ENCODE measurements at regions not wholly inside any gene's neighbourhood (a gene's known extent, or its start where the extent isn't known, plus 50 kb on each side); places are given as distances from the start of the nearest gene placed in this dataset.

DNA sequence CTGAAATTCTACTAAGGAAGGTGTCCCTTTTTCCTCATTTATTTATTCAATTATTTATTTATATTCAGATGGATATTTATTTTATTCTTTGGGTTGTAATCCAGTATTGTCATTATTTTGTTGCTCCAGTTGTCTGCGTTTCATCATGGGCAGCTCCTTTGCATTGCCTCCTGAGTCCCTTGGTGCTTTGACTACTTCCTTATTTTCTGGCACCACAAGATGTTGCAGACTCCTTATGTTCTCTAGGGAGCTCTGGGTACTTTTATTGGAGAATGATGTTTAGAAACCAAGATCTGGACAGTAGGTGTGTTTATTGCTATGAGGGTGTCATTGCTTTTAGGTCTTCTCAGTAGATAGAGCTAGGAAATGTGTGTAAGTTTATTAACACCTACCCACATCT lies 59.9 kb upstream of the ERRFI1 start:
- DNase-seq: no peak
- Histone ChIP-seq H3K4me1 (ENCODE audit: low read length) (no peaks in the 10 kb centered on the region), H3K27me3 (replicated peaks; ENCODE audit: insufficient read depth, low read length) (peaks cover 41% of the 10 kb centered on the region), H3K36me3 (replicated peaks; ENCODE audit: insufficient read depth, low read length) (no peaks in the 10 kb centered on the region), H3K9ac (ENCODE audit: low read length) (no peak overlapping the region), H3F3A (ENCODE audit: insufficient read depth, low read length) (no peaks in the 10 kb centered on the region), H3K4me2 (ENCODE audit: low read depth, low read length) (no peak overlapping the region), H3K79me2 (ENCODE audit: low read length) (no peaks in the 10 kb centered on the region), H2AFZ (ENCODE audit: low read length) (no peak overlapping the region), H3K4me3 (ENCODE audit: low read length) (no peak overlapping the region), H3K27ac (ENCODE audit: low read length) (no peak overlapping the region), H4K20me1 (ENCODE audit: insufficient read depth, low read length) (no peaks in the 10 kb centered on the region), H3K9me2 (replicated peaks; ENCODE audit: insufficient read depth, low read length) (no peaks in the 10 kb centered on the region), H3K9me3 (replicated peaks; ENCODE audit: insufficient read depth, low read length) (no peaks in the 10 kb centered on the region)
- TF ChIP-seq, protein P1, sequence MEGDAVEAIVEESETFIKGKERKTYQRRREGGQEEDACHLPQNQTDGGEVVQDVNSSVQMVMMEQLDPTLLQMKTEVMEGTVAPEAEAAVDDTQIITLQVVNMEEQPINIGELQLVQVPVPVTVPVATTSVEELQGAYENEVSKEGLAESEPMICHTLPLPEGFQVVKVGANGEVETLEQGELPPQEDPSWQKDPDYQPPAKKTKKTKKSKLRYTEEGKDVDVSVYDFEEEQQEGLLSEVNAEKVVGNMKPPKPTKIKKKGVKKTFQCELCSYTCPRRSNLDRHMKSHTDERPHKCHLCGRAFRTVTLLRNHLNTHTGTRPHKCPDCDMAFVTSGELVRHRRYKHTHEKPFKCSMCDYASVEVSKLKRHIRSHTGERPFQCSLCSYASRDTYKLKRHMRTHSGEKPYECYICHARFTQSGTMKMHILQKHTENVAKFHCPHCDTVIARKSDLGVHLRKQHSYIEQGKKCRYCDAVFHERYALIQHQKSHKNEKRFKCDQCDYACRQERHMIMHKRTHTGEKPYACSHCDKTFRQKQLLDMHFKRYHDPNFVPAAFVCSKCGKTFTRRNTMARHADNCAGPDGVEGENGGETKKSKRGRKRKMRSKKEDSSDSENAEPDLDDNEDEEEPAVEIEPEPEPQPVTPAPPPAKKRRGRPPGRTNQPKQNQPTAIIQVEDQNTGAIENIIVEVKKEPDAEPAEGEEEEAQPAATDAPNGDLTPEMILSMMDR (IDR thresholded peaks at IDR 0.05; ENCODE audit: low read length): no peak
- TF ChIP-seq EZH2phosphoT487 (IDR thresholded peaks at IDR 0.05; ENCODE audit: low read length): no peak
- no peak for TF ChIP-seq EZH2 (optimal IDR thresholded peaks at IDR 0.05; ENCODE audit: low read depth, low read length)

DNA sequence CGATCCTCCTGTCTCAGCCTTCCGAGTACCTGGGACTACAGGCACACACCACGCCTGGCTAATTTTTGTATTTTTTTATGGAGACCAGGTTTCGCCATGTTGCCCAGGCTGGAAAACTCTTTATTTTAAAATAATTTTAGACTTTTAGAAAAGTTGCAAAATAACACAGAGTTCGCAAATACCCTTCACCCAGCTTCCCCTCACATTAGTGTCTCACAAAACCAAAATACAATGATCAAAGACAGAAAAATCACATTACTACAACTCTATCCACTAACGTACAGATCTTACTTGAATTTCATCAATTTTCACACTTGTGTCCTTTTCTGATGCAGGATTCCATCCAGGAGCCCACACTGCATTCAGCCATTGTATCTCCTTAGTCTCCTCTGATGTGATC lies 58.8 kb upstream of the ERRFI1 start:
- no peaks in the 10 kb centered on the region for H3F3A ChIP-seq (ENCODE audit: insufficient read depth, low read length)
- H4K20me1 ChIP-seq (ENCODE audit: insufficient read depth, low read length): no peaks in the 10 kb centered on the region
- no peaks in the 10 kb centered on the region for H3K4me1 ChIP-seq (ENCODE audit: low read length)
- TF ChIP-seq, protein P1 (IDR thresholded peaks at IDR 0.05; ENCODE audit: low read length): no peak
- H3K27me3 ChIP-seq (replicated peaks; ENCODE audit: insufficient read depth, low read length): peaks cover 42% of the 10 kb centered on the region
- no peak overlapping the region for H3K27ac ChIP-seq (ENCODE audit: low read length)
- no peaks in the 10 kb centered on the region for H3K9me2 ChIP-seq (replicated peaks; ENCODE audit: insufficient read depth, low read length)
- no peak overlapping the region for H3K9ac ChIP-seq (ENCODE audit: low read length)
- no peak for DNase-seq
- no peak overlapping the region for H3K4me3 ChIP-seq (ENCODE audit: low read length)
- H3K79me2 ChIP-seq (ENCODE audit: low read length): no peaks in the 10 kb centered on the region
- no peak overlapping the region for H2AFZ ChIP-seq (ENCODE audit: low read length)
- H3K36me3 ChIP-seq (replicated peaks; ENCODE audit: insufficient read depth, low read length): no peaks in the 10 kb centered on the region
- H3K4me2 ChIP-seq (ENCODE audit: low read depth, low read length): no peak overlapping the region
- no peaks in the 10 kb centered on the region for H3K9me3 ChIP-seq (replicated peaks; ENCODE audit: insufficient read depth, low read length)

DNA sequence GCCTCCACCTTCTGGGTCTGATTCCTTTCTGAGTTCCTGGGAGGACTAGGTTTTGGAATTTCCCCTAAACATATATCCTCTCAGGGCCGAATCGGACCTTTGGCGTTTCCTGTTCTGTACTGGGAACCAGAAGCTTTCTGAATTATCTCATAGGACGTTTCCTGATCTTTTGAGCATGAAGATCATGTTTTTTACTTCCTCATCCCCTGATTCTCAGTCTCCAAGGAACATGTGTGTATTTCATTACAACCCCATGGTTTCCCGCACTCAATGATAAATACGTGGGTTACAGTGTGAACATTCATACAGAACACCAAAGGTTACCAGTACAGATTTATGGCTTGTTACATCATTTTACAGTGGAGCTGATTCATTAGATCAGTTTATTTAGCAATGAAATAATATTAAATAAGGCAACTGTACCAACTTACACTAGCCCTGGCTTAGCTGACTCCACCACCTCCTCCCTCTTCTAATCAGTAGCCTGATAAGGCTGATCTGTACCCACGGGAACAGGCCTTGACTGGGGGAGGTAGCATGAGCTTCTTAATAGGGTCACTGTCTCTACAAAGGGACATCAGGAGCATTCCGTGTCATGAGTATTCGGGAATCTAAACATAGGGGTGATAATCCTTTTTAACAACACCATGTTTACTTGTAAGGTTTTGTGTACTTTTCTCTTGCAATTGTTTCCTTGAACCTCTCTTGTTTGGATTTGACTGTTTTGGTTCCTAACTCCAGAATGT lies 57.8 kb upstream of the ERRFI1 start:
- Histone ChIP-seq H3K36me3 (replicated peaks; ENCODE audit: insufficient read depth, low read length) (no peaks in the 10 kb centered on the region), H3K4me3 (ENCODE audit: low read length) (no peak overlapping the region), H3K4me2 (ENCODE audit: low read depth, low read length) (no peak overlapping the region), H3F3A (ENCODE audit: insufficient read depth, low read length) (no peaks in the 10 kb centered on the region), H3K27me3 (replicated peaks; ENCODE audit: insufficient read depth, low read length) (peaks cover 42% of the 10 kb centered on the region), H4K20me1 (ENCODE audit: insufficient read depth, low read length) (no peaks in the 10 kb centered on the region), H3K79me2 (ENCODE audit: low read length) (no peaks in the 10 kb centered on the region), H3K4me1 (ENCODE audit: low read length) (no peaks in the 10 kb centered on the region), H3K27ac (ENCODE audit: low read length) (no peak overlapping the region), H3K9me3 (replicated peaks; ENCODE audit: insufficient read depth, low read length) (no peaks in the 10 kb centered on the region), H2AFZ (ENCODE audit: low read length) (no peak overlapping the region), H3K9ac (ENCODE audit: low read length) (no peak overlapping the region), H3K9me2 (replicated peaks; ENCODE audit: insufficient read depth, low read length) (no peaks in the 10 kb centered on the region)
- no peak for TF ChIP-seq EZH2 (optimal IDR thresholded peaks at IDR 0.05; ENCODE audit: low read depth, low read length)
- no peak for DNase-seq

DNA sequence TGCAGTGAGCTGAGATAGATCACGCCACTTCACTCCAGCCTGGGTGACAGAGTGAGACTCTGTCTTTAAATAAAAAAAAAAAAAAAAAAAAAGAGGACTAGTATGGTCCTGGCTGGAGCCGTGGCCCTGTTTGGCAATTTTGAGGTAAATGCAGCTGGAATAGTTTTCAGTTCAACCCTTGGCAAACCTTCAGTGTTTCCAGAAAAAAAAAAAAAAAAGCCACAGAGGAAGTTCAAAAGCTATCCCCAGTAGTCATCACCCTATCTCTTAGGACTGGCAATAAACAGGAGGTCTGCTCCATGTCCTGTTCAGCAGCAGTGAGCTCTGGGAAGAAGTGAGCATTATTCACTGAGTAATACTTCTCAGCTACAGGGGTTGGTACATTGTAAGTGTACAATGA lies 56.8 kb upstream of the ERRFI1 start:
- H4K20me1 ChIP-seq (ENCODE audit: insufficient read depth, low read length): no peaks in the 10 kb centered on the region
- no peak overlapping the region for H3K9ac ChIP-seq (ENCODE audit: low read length)
- no peak overlapping the region for H2AFZ ChIP-seq (ENCODE audit: low read length)
- no peaks in the 10 kb centered on the region for H3K9me2 ChIP-seq (replicated peaks; ENCODE audit: insufficient read depth, low read length)
- peaks cover 52% of the 10 kb centered on the region for H3K27me3 ChIP-seq (replicated peaks; ENCODE audit: insufficient read depth, low read length)
- no peaks in the 10 kb centered on the region for H3K79me2 ChIP-seq (ENCODE audit: low read length)
- H3K36me3 ChIP-seq (replicated peaks; ENCODE audit: insufficient read depth, low read length): no peaks in the 10 kb centered on the region
- H3K4me3 ChIP-seq (ENCODE audit: low read length): no peak overlapping the region
- H3F3A ChIP-seq (ENCODE audit: insufficient read depth, low read length): no peaks in the 10 kb centered on the region
- H3K4me1 ChIP-seq (ENCODE audit: low read length): no peaks in the 10 kb centered on the region
- TF ChIP-seq EZH2 (optimal IDR thresholded peaks at IDR 0.05; ENCODE audit: low read depth, low read length) (no peak), EZH2phosphoT487 (IDR thresholded peaks at IDR 0.05; ENCODE audit: low read length) (no peak)
- TF ChIP-seq, protein P1 (IDR thresholded peaks at IDR 0.05; ENCODE audit: low read length): no peak
- no peak for DNase-seq
- H3K9me3 ChIP-seq (replicated peaks; ENCODE audit: insufficient read depth, low read length): no peaks in the 10 kb centered on the region
- no peak overlapping the region for H3K4me2 ChIP-seq (ENCODE audit: low read depth, low read length)
- H3K27ac ChIP-seq (ENCODE audit: low read length): no peak overlapping the region
